AG04449 (cell line): ENCODE measurements at regions not wholly inside any gene's neighbourhood (a gene's known extent, or its start where the extent isn't known, plus 50 kb on each side); places are given as distances from the start of the nearest gene placed in this dataset.

ENCODE experiments used
- CTCF ChIA-PET: fragments of 350-600 bp; formaldehyde crosslinking; extraction: SDS; loops from one replicate; lab custom pipeline; 2021; ENCODE audit warnings: antibody characterized with exemption; lab: Yijun Ruan, JAX
- POLR2A ChIA-PET: fragments of 400-600, 350-600 bp; formaldehyde crosslinking; extraction: SDS; loops from one replicate; lab custom pipeline; 2020; ENCODE audit warnings: antibody characterized with exemption, inconsistent platforms; lab: Yijun Ruan, JAX
- DNase-seq: peaks from one replicate; pipeline ENCODE4 v3.0.0-alpha.2; 2010; ENCODE audit warnings: low read depth, low spot score
- H3K4me3 ChIP-seq: 2 replicates; pipeline ENCODE4 v1.5.1; 2011; ENCODE audit warnings: low read depth, mild to moderate bottlenecking, control low read depth, low read length
- CTCF ChIP-seq: IDR thresholded peaks from one replicate; pipeline ENCODE4 v1.5.1; 2011; ENCODE audit warnings: mild to moderate bottlenecking, moderate library complexity, low read length, control low read depth, inconsistent platforms; ENCODE audit not compliant: insufficient read depth; ENCODE audit errors: missing control alignments

- no peak for DNase-seq
- TF ChIP-seq CTCF = no peak
- ChIA-PET POLR2A (no interaction called here), CTCF (no interaction called here)
- no peak overlapping the region for H3K4me3 ChIP-seq
These were observed 264.7 kb upstream of the PRICKLE1 start for GRCh38 chr12:42854208-42854607.

- TF ChIP-seq CTCF = no peak
- DNase-seq = no peak
- ChIA-PET POLR2A (no interaction called here), CTCF (no interaction called here)
- H3K4me3 ChIP-seq = no peak overlapping the region
These were observed 264.0 kb upstream of the PRICKLE1 start for GRCh38 chr12:42853370-42854140.

GRCh38 chr12:42846782-42847181 is 257.2 kb upstream of the PRICKLE1 start:
- CTCF ChIA-PET = no interaction called here
- no peak for DNase-seq
- TF ChIP-seq CTCF = no peak
- no peak overlapping the region for H3K4me3 ChIP-seq
- POLR2A ChIA-PET = no interaction called here

- ChIA-PET CTCF (no interaction called here), POLR2A (no interaction called here)
- no peak for DNase-seq
- no peak overlapping the region for H3K4me3 ChIP-seq
- no peak for TF ChIP-seq CTCF
These were observed 244.5 kb upstream of the PRICKLE1 start for GRCh38 chr12:42834062-42834461.

GRCh38 chr12:42828836-42829235 is 239.3 kb upstream of the PRICKLE1 start:
- DNase-seq = no peak
- no peak for TF ChIP-seq CTCF
- no peak overlapping the region for H3K4me3 ChIP-seq
- CTCF ChIA-PET = no interaction called here
- POLR2A ChIA-PET = no interaction called here

GRCh38 chr12:42824327-42824726 is 234.8 kb upstream of the PRICKLE1 start:
- ChIA-PET POLR2A (no interaction called here), CTCF (no interaction called here)
- H3K4me3 ChIP-seq = no peak overlapping the region
- TF ChIP-seq CTCF = no peak
- DNase-seq = no peak
